C1 segment of cervical spinal cord (tissue), 14 donors: ENCODE measurements at regions not wholly inside any gene's neighbourhood (a gene's known extent, or its start where the extent isn't known, plus 50 kb on each side); places are given as distances from the start of the nearest gene placed in this dataset.
A peak's percentile ranks its signal among the peaks of the same experiment; 100 is the strongest.

Source experiments
- DNase-seq, 14 donors: peaks; one replicate each; lab custom pipeline; 2025; lab: John Stamatoyannopoulos, UW

GRCh38 chr5:147965715-147966114 is 59.4 kb upstream of the C5orf46 start:
- DNase-seq: no peak

- peak in 4 of 14 donors; percentile 1 to 35 (median 3) for DNase-seq
These were observed 57.8 kb upstream of the C5orf46 start for GRCh38 chr5:147963948-147964693.

DNA sequence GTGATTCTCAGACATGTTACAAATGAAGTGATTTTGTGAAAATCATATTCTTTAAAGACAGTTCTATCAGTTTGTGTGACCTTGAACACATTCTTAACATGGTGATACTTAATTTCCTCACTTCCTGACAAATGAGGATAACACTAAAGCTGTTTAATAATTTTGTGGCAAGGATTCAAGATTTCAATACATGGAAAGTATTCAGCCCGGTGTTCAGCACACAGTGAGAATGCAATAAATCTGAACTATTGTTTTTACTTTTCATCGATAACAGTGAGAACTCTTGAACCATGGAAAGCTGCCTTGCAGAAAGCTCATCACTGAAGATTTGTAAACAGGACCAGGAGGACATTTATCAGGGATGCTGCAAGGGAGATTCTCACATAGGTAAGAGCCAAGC is 57.1 kb upstream of the C5orf46 start:
- no peak for DNase-seq

GRCh38 chr5:147961208-147961749 is 54.9 kb upstream of the C5orf46 start:
- DNase-seq: no peak

DNA sequence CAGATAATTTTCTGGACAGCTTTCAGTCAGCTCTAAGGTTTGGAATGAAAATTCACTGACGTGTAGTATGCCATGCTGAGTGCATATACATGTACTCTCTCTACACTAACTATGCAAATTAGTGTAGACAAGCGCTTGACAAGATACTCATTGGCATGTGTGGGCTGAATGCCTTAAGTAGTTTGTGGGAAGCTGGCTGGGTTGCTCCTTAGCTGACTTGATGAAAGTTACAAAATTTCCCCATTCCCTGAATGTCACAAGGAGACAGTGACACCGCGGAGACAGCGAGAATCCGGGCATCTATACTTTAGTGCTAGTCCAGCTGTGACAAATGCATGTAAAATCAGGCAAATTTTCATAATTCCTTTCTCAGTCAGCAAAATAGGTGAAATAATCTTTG is 51.6 kb upstream of the C5orf46 start:
- no peak for DNase-seq

DNA sequence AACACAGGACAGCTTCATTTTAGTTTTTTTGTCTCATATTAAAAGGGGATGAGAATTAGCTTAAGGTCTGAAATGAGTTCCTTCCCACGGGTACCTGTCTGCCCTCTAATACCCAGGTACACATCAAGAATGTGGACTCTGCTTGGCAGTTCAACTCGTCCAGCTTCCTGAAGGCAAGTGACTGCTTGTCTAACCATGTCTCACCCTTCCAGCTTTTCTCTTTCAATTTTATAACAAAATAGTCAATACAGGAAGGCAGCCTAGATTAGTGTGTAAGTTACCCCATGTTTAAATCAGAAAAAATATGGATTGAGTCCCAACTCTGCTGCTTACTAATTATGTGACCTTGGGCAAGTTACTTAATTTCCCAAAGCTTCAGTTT is 50.5 kb upstream of the C5orf46 start:
- DNase-seq: no peak

DNA sequence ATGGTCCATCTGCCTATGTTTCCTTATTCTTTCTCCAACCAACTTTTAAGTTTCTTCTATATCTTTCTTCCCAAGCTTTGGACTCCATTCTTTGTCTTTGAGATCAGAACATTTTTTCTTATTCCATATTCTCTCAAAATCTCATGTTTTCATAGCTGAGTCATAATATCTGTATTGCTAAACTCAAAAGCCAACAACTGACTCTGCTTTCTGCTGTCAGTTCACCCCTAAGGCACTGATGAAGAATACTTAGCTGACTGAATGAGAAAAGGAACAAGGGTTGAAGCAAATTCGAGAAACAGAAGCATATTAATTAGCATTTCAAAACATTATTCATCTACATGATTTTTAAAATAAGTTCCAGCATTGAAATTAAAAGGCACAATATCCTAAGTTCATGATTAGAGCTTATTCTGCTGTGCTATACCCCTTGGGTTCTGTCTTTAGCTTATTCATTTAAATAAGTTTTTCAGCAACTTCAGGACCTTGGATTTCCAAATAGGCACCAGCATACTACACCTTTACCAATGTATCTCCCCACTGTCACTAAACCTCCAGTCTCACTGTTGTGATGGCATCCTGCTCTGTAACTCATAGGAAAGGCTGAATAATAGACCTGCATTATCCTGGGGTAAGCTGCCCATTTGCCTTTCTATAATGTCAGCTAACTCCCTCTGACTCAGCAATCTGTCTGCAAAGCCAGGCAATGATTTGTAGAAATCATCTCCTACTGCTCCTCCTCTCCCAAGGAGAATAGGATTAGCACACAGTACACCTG is 49.9 kb upstream of the C5orf46 start:
- DNase-seq: no peak
